ENCODE measurements at regions not wholly inside any gene's neighbourhood (a gene's known extent, or its start where the extent isn't known, plus 50 kb on each side); places are given as distances from the start of the nearest gene placed in this dataset.

GRCh38 chr5:168169791-168170190 is 121.7 kb upstream of the WWC1 start:
- no peak overlapping the region for H3K27ac ChIP-seq (ENCODE audit: low read depth, low read length)
- no peaks in the 10 kb centered on the region for H3K36me3 ChIP-seq (ENCODE audit: control insufficient read depth, insufficient read depth, low read length)
- no peak overlapping the region for H3K4me3 ChIP-seq (ENCODE audit: low read length)
- H3K9ac ChIP-seq (ENCODE audit: low read length) = no peak overlapping the region
- no peaks in the 10 kb centered on the region for H3K27me3 ChIP-seq (ENCODE audit: control insufficient read depth, insufficient read depth, low read length)
- H3K4me1 ChIP-seq (ENCODE audit: control insufficient read depth, insufficient read depth, low read length) = no peaks in the 10 kb centered on the region

GRCh38 chr5:168171901-168172759 is 119.3 kb upstream of the WWC1 start:
- no peaks in the 10 kb centered on the region for H3K36me3 ChIP-seq (ENCODE audit: control insufficient read depth, insufficient read depth, low read length)
- no peak overlapping the region for H3K27ac ChIP-seq (ENCODE audit: low read depth, low read length)
- no peak overlapping the region for H3K4me3 ChIP-seq (ENCODE audit: low read length)
- no peaks in the 10 kb centered on the region for H3K4me1 ChIP-seq (ENCODE audit: control insufficient read depth, insufficient read depth, low read length)
- H3K27me3 ChIP-seq (ENCODE audit: control insufficient read depth, insufficient read depth, low read length) = no peaks in the 10 kb centered on the region
- no peak overlapping the region for H3K9ac ChIP-seq (ENCODE audit: low read length)

GRCh38 chr5:168172760-168173223 is 118.7 kb upstream of the WWC1 start:
- H3K27ac ChIP-seq (ENCODE audit: low read depth, low read length) = no peak overlapping the region
- H3K27me3 ChIP-seq (ENCODE audit: control insufficient read depth, insufficient read depth, low read length) = no peaks in the 10 kb centered on the region
- no peaks in the 10 kb centered on the region for H3K36me3 ChIP-seq (ENCODE audit: control insufficient read depth, insufficient read depth, low read length)
- H3K4me1 ChIP-seq (ENCODE audit: control insufficient read depth, insufficient read depth, low read length) = no peaks in the 10 kb centered on the region
- H3K9ac ChIP-seq (ENCODE audit: low read length) = no peak overlapping the region
- no peak overlapping the region for H3K4me3 ChIP-seq (ENCODE audit: low read length)

- no peak overlapping the region for H3K27ac ChIP-seq (ENCODE audit: low read depth, low read length)
- no peak overlapping the region for H3K9ac ChIP-seq (ENCODE audit: low read length)
- H3K4me3 ChIP-seq (ENCODE audit: low read length) = no peak overlapping the region
- H3K4me1 ChIP-seq (ENCODE audit: control insufficient read depth, insufficient read depth, low read length) = peaks cover 8% of the 10 kb centered on the region
- H3K36me3 ChIP-seq (ENCODE audit: control insufficient read depth, insufficient read depth, low read length) = no peaks in the 10 kb centered on the region
- no peaks in the 10 kb centered on the region for H3K27me3 ChIP-seq (ENCODE audit: control insufficient read depth, insufficient read depth, low read length)
Observed at GRCh38 chr5:168174376-168174775, 117.1 kb upstream of the WWC1 start.

GRCh38 chr5:168176251-168176650 is 115.2 kb upstream of the WWC1 start:
- Histone ChIP-seq H3K27ac (ENCODE audit: low read depth, low read length) (no peak overlapping the region), H3K4me3 (ENCODE audit: low read length) (no peak overlapping the region), H3K9ac (ENCODE audit: low read length) (no peak overlapping the region)

GRCh38 chr5:168176941-168177340 is 114.5 kb upstream of the WWC1 start:
- Histone ChIP-seq H3K27me3 (ENCODE audit: control insufficient read depth, insufficient read depth, low read length) (no peaks in the 10 kb centered on the region), H3K27ac (ENCODE audit: low read depth, low read length) (no peak overlapping the region), H3K4me1 (ENCODE audit: control insufficient read depth, insufficient read depth, low read length) (peaks cover 8% of the 10 kb centered on the region), H3K36me3 (ENCODE audit: control insufficient read depth, insufficient read depth, low read length) (no peaks in the 10 kb centered on the region), H3K4me3 (ENCODE audit: low read length) (no peak overlapping the region), H3K9ac (ENCODE audit: low read length) (no peak overlapping the region)

More at GRCh38 chr5:168176251-168176650, 115.2 kb upstream of the WWC1 start:
- no peaks in the 10 kb centered on the region for H3K27me3 ChIP-seq (ENCODE audit: control insufficient read depth, insufficient read depth, low read length)
- no peaks in the 10 kb centered on the region for H3K36me3 ChIP-seq (ENCODE audit: control insufficient read depth, insufficient read depth, low read length)
- H3K4me1 ChIP-seq (ENCODE audit: control insufficient read depth, insufficient read depth, low read length) = peaks cover 8% of the 10 kb centered on the region

- peak overlapping the region; percentile 3 for H3K27ac ChIP-seq (ENCODE audit: low read depth, low read length)
- H3K27me3 ChIP-seq (ENCODE audit: control insufficient read depth, insufficient read depth, low read length) = no peaks in the 10 kb centered on the region
- H3K4me3 ChIP-seq (ENCODE audit: low read length) = no peak overlapping the region
- H3K36me3 ChIP-seq (ENCODE audit: control insufficient read depth, insufficient read depth, low read length) = no peaks in the 10 kb centered on the region
- no peak overlapping the region for H3K9ac ChIP-seq (ENCODE audit: low read length)
- peaks cover 8% of the 10 kb centered on the region for H3K4me1 ChIP-seq (ENCODE audit: control insufficient read depth, insufficient read depth, low read length)
Observed at GRCh38 chr5:168177831-168178450, 113.5 kb upstream of the WWC1 start.

GRCh38 chr5:168179192-168179593 is 112.3 kb upstream of the WWC1 start:
- H3K4me3 ChIP-seq (ENCODE audit: low read length) = no peak overlapping the region

GRCh38 chr5:168182269-168182668 is 109.2 kb upstream of the WWC1 start:
- Histone ChIP-seq H3K27me3 (ENCODE audit: control insufficient read depth, insufficient read depth, low read length) (no peaks in the 10 kb centered on the region), H3K9ac (ENCODE audit: low read length) (no peak overlapping the region), H3K4me3 (ENCODE audit: low read length) (no peak overlapping the region), H3K36me3 (ENCODE audit: control insufficient read depth, insufficient read depth, low read length) (no peaks in the 10 kb centered on the region), H3K4me1 (ENCODE audit: control insufficient read depth, insufficient read depth, low read length) (peaks cover 8% of the 10 kb centered on the region), H3K27ac (ENCODE audit: low read depth, low read length) (no peak overlapping the region)

More at GRCh38 chr5:168179192-168179593, 112.3 kb upstream of the WWC1 start:
- Histone ChIP-seq H3K27ac (ENCODE audit: low read depth, low read length) (no peak overlapping the region), H3K36me3 (ENCODE audit: control insufficient read depth, insufficient read depth, low read length) (no peaks in the 10 kb centered on the region), H3K27me3 (ENCODE audit: control insufficient read depth, insufficient read depth, low read length) (no peaks in the 10 kb centered on the region), H3K9ac (ENCODE audit: low read length) (no peak overlapping the region), H3K4me1 (ENCODE audit: control insufficient read depth, insufficient read depth, low read length) (peaks cover 8% of the 10 kb centered on the region)

- H3K9ac ChIP-seq (ENCODE audit: low read length) = no peak overlapping the region
- no peaks in the 10 kb centered on the region for H3K36me3 ChIP-seq (ENCODE audit: control insufficient read depth, insufficient read depth, low read length)
- no peak overlapping the region for H3K4me3 ChIP-seq (ENCODE audit: low read length)
- H3K4me1 ChIP-seq (ENCODE audit: control insufficient read depth, insufficient read depth, low read length) = no peaks in the 10 kb centered on the region
- H3K27me3 ChIP-seq (ENCODE audit: control insufficient read depth, insufficient read depth, low read length) = no peaks in the 10 kb centered on the region
- no peak overlapping the region for H3K27ac ChIP-seq (ENCODE audit: low read depth, low read length)
Observed at GRCh38 chr5:168184103-168184502, 107.3 kb upstream of the WWC1 start.

- Histone ChIP-seq H3K9ac (ENCODE audit: low read length) (no peak overlapping the region), H3K27me3 (ENCODE audit: control insufficient read depth, insufficient read depth, low read length) (no peaks in the 10 kb centered on the region), H3K4me1 (ENCODE audit: control insufficient read depth, insufficient read depth, low read length) (no peaks in the 10 kb centered on the region), H3K4me3 (ENCODE audit: low read length) (no peak overlapping the region), H3K27ac (ENCODE audit: low read depth, low read length) (no peak overlapping the region), H3K36me3 (ENCODE audit: control insufficient read depth, insufficient read depth, low read length) (no peaks in the 10 kb centered on the region)
Observed at GRCh38 chr5:168186289-168187074, 105.0 kb upstream of the WWC1 start.

- Histone ChIP-seq H3K9ac (ENCODE audit: low read length) (no peak overlapping the region), H3K27me3 (ENCODE audit: control insufficient read depth, insufficient read depth, low read length) (no peaks in the 10 kb centered on the region), H3K36me3 (ENCODE audit: control insufficient read depth, insufficient read depth, low read length) (no peaks in the 10 kb centered on the region), H3K4me1 (ENCODE audit: control insufficient read depth, insufficient read depth, low read length) (no peaks in the 10 kb centered on the region), H3K27ac (ENCODE audit: low read depth, low read length) (no peak overlapping the region), H3K4me3 (ENCODE audit: low read length) (no peak overlapping the region)
Observed at GRCh38 chr5:168187614-168188013, 103.8 kb upstream of the WWC1 start.

All from rectal smooth muscle tissue (tissue), 1 donor.